Muscle layer of colon (tissue), 2 donors: ENCODE measurements at regions not wholly inside any gene's neighbourhood (a gene's known extent, or its start where the extent isn't known, plus 50 kb on each side); places are given as distances from the start of the nearest gene placed in this dataset.
"Not testable (repeated sequence)": the region's sequence is repeated elsewhere in the genome, so short reads cannot be mapped to it uniquely, and the experiment has no call there.

Experiments
- H3K27ac ChIP-seq: one replicate; pipeline ENCODE4 v1.7.0; 2013; ENCODE audit warnings: low read depth, mild to moderate bottlenecking, low read length, moderate library complexity
- H3K27me3 ChIP-seq, 2 donors: one replicate each; pipeline ENCODE4 v1.7.0; 2013; ENCODE audit warnings: low read length in 2 of 2, mild to moderate bottlenecking in 2 of 2; ENCODE audit not compliant: insufficient read depth in 2 of 2, control insufficient read depth in 1 of 2
- H3K36me3 ChIP-seq: one replicate; pipeline ENCODE4 v1.7.0; 2013; ENCODE audit warnings: mild to moderate bottlenecking, low read length; ENCODE audit not compliant: insufficient read depth
- H3K4me1 ChIP-seq: one replicate; pipeline ENCODE4 v1.7.0; 2013; ENCODE audit warnings: mild to moderate bottlenecking, low read length; ENCODE audit not compliant: insufficient read depth
- H3K4me3 ChIP-seq, 2 donors: one replicate each; pipeline ENCODE4 v1.7.0; 2013; ENCODE audit warnings: low read length in 2 of 2, low read depth in 1 of 2, mild to moderate bottlenecking in 1 of 2, moderate library complexity in 1 of 2
- H3K9ac ChIP-seq: one replicate; pipeline ENCODE4 v1.7.0; 2013; ENCODE audit warnings: low read length
- H3K9me3 ChIP-seq: one replicate; pipeline ENCODE4 v1.7.0; 2013; ENCODE audit warnings: mild to moderate bottlenecking, low read length
- donor health status: abdominal sarcoma.
- donor health status: Adenocarcinoma of cecum.

DNA sequence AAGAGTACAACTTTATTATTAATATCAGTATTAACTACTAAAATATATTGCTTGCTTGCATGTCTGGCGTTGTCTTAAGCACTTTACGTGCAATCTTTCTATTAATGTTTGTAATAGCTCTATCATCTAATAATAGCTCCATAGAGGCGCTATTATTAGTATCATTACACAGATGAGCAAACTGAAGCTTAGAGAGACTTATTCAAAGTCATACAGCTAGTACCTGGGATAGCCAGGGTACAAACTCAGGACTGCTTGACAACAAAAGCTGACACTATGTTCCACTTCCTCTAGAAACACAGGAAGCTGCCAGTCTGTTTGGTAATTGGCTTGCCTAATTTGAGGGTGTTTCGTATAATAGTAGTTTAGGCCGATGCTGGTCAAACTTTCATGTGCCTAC, 523.2 kb downstream of the RMST start:
- Histone ChIP-seq H3K27ac (no peak overlapping the region), H3K9ac (no peak overlapping the region), H3K4me1 (no peaks in the 10 kb centered on the region), H3K4me3 (no peak overlapping the region), H3K27me3 (no peaks in the 10 kb centered on the region), H3K36me3 (no peaks in the 10 kb centered on the region), H3K9me3 (no peaks in the 10 kb centered on the region)

- H3K36me3 ChIP-seq, H3K9ac ChIP-seq, H3K27ac ChIP-seq, H3K4me1 ChIP-seq, H3K9me3 ChIP-seq, H3K27me3 ChIP-seq, H3K4me3 ChIP-seq: not testable (repeated sequence)
Observed at GRCh38 chr12:97988588-97988987, 526.0 kb downstream of the RMST start.

DNA sequence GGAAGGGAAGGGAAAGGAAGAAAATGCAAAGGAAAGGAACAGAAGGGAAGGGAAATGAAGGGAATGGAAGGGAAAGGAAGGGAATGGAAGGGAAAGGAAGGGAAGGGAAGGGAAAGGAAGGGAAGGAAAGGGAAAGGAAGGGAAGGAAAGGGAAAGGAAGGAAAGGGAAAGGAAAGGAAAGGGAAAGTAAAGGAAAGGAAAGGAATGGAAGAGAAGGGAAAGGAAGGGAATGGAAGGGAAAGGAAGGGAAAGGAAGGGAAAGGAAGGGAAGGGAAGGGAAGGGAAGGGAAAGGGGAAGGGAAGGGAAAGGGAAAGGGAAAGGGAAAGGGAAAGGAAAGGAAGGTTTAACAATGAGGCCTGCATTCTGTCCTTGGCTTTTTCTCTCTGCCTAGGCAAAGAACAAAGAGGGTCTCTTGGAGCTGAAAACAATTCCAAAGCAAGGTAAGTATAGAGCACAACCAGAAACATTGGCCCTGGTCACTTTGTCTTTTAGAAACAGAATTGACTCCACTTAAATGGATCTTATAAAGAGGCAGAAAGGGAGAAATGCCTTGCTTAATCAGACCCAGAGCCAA, 525.9 kb upstream of the TMPO start:
- Histone ChIP-seq H3K4me3 (no peak overlapping the region), H3K27me3 (no peaks in the 10 kb centered on the region), H3K36me3 (no peaks in the 10 kb centered on the region), H3K27ac (no peak overlapping the region), H3K4me1 (no peaks in the 10 kb centered on the region), H3K9me3 (no peaks in the 10 kb centered on the region), H3K9ac (no peak overlapping the region)

DNA sequence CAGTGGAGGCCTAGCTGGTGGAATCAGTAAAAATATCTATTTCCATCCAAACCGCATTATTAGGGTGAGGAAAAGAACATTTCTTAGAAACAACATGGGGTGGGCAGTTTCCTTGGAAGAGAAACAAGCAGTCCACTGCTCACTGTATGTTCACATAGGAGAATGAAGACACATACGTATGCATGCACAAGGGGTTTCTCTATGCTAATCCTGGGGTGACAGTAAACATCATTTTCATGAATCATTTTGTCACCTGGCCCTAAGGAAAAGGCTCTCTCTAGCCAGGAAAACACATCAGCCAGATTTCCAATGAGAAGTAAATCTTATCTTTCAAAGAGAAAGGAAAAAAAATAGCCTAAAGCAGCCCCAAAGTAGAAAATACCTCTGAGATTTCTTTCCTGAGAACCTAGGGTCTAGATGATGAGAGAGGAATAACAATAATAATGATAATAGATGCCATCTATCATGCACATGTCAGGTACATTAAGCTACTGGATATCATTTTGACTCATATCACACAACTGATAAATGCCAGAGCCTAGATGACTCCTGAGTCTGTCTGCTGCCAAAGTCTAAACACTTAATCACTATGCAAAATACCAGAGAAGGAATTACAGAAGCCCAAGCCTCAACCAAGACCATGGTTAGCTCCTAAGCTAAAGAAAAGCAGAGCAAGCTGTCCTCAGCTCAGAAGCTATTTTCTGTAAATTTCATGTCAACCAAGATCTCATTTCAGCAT, 520.5 kb upstream of the TMPO start:
- H3K9ac ChIP-seq, result no peak overlapping the region
- no peak overlapping the region for H3K27ac ChIP-seq
- no peaks in the 10 kb centered on the region for H3K9me3 ChIP-seq
- H3K36me3 ChIP-seq, result no peaks in the 10 kb centered on the region
- no peak overlapping the region for H3K4me3 ChIP-seq
- no peaks in the 10 kb centered on the region for H3K4me1 ChIP-seq
- no peaks in the 10 kb centered on the region for H3K27me3 ChIP-seq

GRCh38 chr12:97995559-97995958, 519.8 kb upstream of the TMPO start:
- Histone ChIP-seq H3K4me3 (no peak overlapping the region), H3K4me1 (no peaks in the 10 kb centered on the region), H3K27me3 (no peaks in the 10 kb centered on the region), H3K9me3 (no peaks in the 10 kb centered on the region), H3K36me3 (no peaks in the 10 kb centered on the region), H3K27ac (no peak overlapping the region), H3K9ac (no peak overlapping the region)

DNA sequence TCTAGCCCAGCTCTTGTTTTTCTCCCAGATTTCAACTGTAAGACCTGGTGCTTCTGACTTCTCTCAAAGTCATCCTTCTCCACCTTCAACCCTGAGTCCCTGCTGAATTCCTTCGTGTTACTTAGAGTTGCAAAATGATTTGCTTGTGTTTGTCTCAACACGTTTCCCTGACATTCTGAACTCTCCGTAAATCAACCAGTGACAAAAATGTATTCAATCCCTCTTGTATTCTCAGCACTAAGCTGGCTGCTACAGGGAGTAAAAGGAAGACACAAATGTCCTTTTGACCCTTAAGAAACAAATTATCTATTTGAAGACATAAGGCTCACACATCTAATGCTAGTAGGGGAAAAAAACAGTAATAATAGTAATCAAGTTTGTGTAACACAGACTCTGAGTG, 514.0 kb upstream of the TMPO start:
- Histone ChIP-seq H3K36me3 (no peaks in the 10 kb centered on the region), H3K4me3 (no peak overlapping the region), H3K9me3 (no peaks in the 10 kb centered on the region), H3K27ac (no peak overlapping the region), H3K4me1 (no peaks in the 10 kb centered on the region), H3K27me3 (no peaks in the 10 kb centered on the region), H3K9ac (no peak overlapping the region)

DNA sequence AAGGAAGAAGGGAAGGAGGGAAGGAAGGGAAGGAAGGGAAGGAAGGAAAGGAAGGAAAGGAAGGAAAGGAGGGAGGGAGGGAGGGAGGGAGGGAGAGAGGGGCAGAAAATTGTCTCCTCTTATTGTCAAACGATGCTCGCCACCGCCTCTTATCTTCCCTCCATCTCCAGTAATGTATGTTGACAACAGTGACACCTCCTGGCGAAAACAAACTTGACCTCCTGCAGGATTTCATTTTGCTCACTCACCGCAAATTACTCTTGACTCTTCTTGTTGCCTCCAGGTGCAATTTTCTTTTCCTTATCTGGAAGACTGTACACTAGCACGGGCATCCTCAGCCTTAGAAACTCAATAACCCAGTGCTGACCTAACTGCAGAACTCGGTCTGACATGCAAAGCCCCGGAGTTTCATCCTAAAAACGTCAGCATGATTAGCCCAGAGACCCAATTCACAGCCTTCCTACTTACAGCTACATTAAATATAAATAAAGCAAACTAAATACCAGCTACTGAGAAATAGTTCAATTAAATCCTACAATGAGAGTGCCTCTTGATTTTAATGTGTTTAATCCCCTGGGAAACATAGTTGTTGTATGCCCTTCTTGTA, 512.4 kb upstream of the TMPO start:
- Histone ChIP-seq H3K4me1 (no peaks in the 10 kb centered on the region), H3K27ac (no peak overlapping the region), H3K9ac (no peak overlapping the region), H3K36me3 (no peaks in the 10 kb centered on the region), H3K9me3 (no peaks in the 10 kb centered on the region), H3K4me3 (no peak overlapping the region), H3K27me3 (no peaks in the 10 kb centered on the region)

- no peak overlapping the region for H3K27ac ChIP-seq
- no peaks in the 10 kb centered on the region for H3K4me1 ChIP-seq
- H3K9ac ChIP-seq, result no peak overlapping the region
- no peaks in the 10 kb centered on the region for H3K27me3 ChIP-seq
- H3K36me3 ChIP-seq, result no peaks in the 10 kb centered on the region
- no peaks in the 10 kb centered on the region for H3K9me3 ChIP-seq
- no peak overlapping the region for H3K4me3 ChIP-seq
Observed at GRCh38 chr12:98007963-98008362, 507.4 kb upstream of the TMPO start.

- H3K27me3 ChIP-seq, result no peaks in the 10 kb centered on the region
- no peaks in the 10 kb centered on the region for H3K36me3 ChIP-seq
- no peaks in the 10 kb centered on the region for H3K4me1 ChIP-seq
- no peak overlapping the region for H3K27ac ChIP-seq
- no peak overlapping the region for H3K4me3 ChIP-seq
- H3K9ac ChIP-seq, result no peak overlapping the region
- no peaks in the 10 kb centered on the region for H3K9me3 ChIP-seq
Observed at GRCh38 chr12:98013560-98013959, 501.8 kb upstream of the TMPO start.

DNA sequence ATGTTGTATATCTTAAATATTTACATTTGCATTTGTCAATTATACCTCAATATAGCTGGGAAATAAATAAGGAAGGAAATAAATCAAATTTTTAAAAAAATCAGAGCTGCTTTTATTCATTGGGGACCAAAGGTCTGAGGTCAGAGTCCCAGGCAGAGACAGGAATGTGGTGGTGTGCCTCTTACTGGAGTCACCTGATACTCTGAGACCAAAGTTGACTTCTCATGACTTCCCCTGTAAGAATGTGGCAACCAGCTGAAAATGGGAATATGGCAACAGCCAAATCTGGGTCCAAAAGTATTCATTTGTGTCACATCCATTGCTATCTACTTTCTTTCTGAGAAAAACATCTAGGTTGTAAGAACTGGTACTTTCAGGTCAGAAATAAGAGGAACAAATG, 496.6 kb upstream of the TMPO start:
- H3K9ac ChIP-seq, result no peak overlapping the region
- H3K4me1 ChIP-seq, result no peaks in the 10 kb centered on the region
- H3K9me3 ChIP-seq, result no peaks in the 10 kb centered on the region
- no peak overlapping the region for H3K4me3 ChIP-seq
- no peaks in the 10 kb centered on the region for H3K27me3 ChIP-seq
- no peak overlapping the region for H3K27ac ChIP-seq
- no peaks in the 10 kb centered on the region for H3K36me3 ChIP-seq

DNA sequence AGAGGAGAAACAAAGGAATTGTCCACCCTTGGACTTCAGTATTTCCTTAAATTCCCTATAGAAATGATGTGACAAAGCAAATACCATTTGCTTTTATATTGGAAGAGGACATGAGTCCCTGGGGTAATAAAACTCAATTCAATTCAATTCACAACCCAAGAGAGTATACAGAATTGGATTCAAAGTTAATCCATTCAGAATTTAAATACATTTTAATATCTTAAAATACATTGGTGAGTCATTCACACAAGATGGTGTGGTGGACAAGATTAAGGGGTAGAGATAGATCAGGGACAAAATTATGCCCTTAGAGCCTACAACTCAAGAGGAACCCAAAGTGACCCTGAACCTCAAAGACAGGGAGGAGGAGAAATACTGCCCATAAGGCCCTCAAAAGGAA, 495.0 kb upstream of the TMPO start:
- Histone ChIP-seq H3K27ac (no peak overlapping the region), H3K4me3 (no peak overlapping the region), H3K27me3 (no peaks in the 10 kb centered on the region), H3K4me1 (no peaks in the 10 kb centered on the region), H3K9ac (no peak overlapping the region), H3K36me3 (no peaks in the 10 kb centered on the region), H3K9me3 (no peaks in the 10 kb centered on the region)

GRCh38 chr12:98022961-98023360, 492.4 kb upstream of the TMPO start:
- no peak overlapping the region for H3K9ac ChIP-seq
- H3K27ac ChIP-seq, result no peak overlapping the region
- no peaks in the 10 kb centered on the region for H3K4me1 ChIP-seq
- no peaks in the 10 kb centered on the region for H3K9me3 ChIP-seq
- no peaks in the 10 kb centered on the region for H3K27me3 ChIP-seq
- H3K36me3 ChIP-seq, result no peaks in the 10 kb centered on the region
- no peak overlapping the region for H3K4me3 ChIP-seq
